ENCODE measurements at regions not wholly inside any gene's neighbourhood (a gene's known extent, or its start where the extent isn't known, plus 50 kb on each side); places are given as distances from the start of the nearest gene placed in this dataset.
"Not testable (repeated sequence)": the region's sequence is repeated elsewhere in the genome, so short reads cannot be mapped to it uniquely, and the experiment has no call there.

- no peak for DNase-seq
These were observed 1902.2 kb upstream of the C9orf72 start for GRCh38 chr9:29475471-29475870.

DNA sequence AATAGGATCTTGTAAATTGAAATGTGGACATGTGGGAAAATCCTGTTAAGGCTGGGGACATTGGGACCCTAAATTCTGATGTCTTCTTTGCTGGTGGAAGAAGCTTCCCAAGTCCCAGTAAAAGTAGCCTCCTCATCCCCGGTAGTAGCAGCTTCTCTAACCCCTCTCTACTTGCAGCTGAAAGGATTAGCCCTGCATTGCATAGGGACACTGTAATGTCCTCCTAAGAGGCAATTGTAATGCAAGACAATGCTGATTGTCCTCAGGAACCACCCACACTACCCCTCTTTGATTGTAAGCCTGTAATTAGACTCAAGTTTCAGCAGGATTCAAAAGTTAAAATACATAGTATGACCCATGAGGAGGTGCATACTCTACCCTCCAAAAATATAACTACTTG lies 1938.4 kb upstream of the C9orf72 start:
- no peak for DNase-seq

GRCh38 chr9:29514336-29514735 lies 1941.1 kb upstream of the C9orf72 start:
- DNase-seq, result no peak

- no peak for DNase-seq
These were observed 1941.6 kb upstream of the C9orf72 start for GRCh38 chr9:29514862-29515261.

- no peak for DNase-seq
These were observed 1975.2 kb upstream of the C9orf72 start for GRCh38 chr9:29548436-29548835.

DNA sequence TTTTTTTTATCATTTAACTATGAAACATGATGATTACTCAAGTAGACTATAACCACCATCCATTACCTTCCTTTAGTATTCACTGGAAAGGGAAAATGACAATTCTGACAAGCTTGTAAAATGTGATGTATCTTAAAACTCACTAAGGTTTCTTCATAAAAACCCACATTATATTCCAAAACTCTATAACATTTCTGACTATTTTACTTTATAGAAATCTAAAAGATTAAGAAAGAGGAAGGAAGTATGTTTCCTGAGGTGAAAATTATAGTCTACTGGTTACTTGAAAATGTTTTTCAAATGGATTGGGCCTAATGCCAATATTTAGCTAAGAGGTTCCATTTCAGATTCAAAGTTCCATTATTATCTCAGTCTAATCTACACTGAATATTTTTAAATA lies 1982.2 kb upstream of the C9orf72 start:
- peak; percentile 27 for DNase-seq

DNA sequence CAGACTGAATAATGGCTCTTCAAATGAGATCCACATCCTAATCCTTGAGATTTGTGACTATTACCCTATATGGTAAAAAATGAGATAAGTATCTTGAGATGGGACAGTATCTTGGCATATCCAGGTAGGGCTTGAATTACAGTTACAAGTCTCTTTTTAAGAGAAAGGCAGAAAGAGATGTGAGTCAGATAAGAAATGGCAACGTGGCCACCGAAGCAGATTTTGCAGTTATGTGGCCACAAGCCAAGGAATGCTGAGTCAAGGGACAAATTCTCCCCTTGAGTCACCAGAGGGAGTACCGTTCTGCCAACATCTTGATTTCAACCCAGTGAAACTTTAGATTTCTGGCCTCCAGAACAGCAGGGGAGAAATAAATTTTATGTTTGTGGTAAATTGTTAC lies 1983.0 kb upstream of the C9orf72 start:
- no peak for DNase-seq

- no peak for DNase-seq
These were observed 1983.5 kb upstream of the C9orf72 start for GRCh38 chr9:29556746-29557145.

DNA sequence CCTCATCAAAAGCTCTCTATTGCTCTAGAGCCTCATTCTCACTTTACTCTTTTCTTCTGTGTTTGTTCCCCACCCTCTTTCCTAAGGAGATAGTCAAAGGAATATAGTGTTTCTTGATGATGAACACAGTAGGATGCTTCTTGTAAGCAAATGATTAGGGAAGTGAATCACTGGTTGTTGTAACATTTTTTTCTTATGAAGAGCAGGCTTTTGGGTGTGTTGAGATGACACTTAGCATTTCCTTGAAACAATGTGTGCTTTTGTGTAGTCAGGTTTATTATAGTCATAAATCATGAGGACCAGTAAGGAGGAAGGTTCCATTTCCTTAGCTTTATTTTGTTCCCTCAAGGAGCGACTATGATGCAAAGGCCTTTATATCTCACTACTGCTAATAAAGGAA lies 1991.3 kb upstream of the C9orf72 start:
- DNase-seq, result no peak

GRCh38 chr9:29575219-29575618 lies 2001.9 kb upstream of the C9orf72 start:
- DNase-seq, result no peak

- no peak for DNase-seq
These were observed 2015.1 kb upstream of the C9orf72 start for GRCh38 chr9:29588361-29588760.

- DNase-seq, result no peak
These were observed 2036.0 kb upstream of the C9orf72 start for GRCh38 chr9:29609282-29609681.

- no peak for DNase-seq
These were observed 2040.5 kb upstream of the C9orf72 start for GRCh38 chr9:29613773-29614172.

DNA sequence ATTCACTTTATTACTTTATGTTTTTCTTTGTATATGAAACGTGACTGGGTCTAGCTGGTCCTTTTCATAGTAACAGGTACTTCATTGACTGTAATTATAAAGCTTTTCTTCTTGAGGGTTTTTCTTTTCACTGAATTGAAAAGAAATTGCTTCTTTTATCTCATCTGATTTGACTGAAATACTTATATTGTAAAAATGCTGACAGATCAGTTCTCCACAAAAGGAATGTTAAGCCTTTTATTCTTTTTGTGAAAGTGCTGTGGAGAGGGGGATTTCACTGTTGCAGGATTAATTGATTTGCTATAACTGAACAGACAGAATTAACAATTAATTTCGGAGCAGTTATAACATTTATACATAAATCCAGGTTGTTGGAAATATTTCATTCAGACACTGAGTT lies 2043.6 kb upstream of the C9orf72 start:
- no peak for DNase-seq

GRCh38 chr9:29625292-29625731 lies 2052.0 kb upstream of the C9orf72 start:
- no peak for DNase-seq

GRCh38 chr9:29625931-29626330 lies 2052.7 kb upstream of the C9orf72 start:
- DNase-seq, result no peak

- not testable (repeated sequence) for DNase-seq
These were observed 2055.6 kb upstream of the C9orf72 start for GRCh38 chr9:29628856-29629255.

GRCh38 chr9:29637471-29638237 lies 2064.4 kb upstream of the C9orf72 start:
- no peak for DNase-seq

GRCh38 chr9:29640507-29640906 lies 2067.2 kb upstream of the C9orf72 start:
- DNase-seq, result no peak

GRCh38 chr9:29644514-29644913 lies 2071.2 kb upstream of the C9orf72 start:
- no peak for DNase-seq

GRCh38 chr9:29647451-29647850 lies 2074.2 kb upstream of the C9orf72 start:
- no peak for DNase-seq

DNA sequence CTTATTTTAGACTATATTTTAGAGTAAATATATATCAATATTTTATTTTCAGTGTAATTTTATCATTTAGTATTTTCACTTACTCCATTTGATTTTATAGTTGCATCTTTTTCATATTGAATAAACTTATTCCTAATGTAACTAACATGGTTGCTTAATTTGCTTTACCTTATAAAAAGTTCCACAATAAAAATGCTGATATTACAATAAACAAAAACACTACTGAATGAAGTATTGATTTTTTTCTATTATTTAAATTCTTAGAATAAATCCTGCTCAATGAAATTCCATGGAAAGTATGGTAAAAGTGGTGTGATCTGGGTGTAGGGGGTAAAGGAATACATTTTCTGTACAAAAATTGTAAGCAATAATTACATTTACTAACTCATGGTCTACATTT lies 2074.9 kb upstream of the C9orf72 start:
- no peak for DNase-seq

GRCh38 chr9:29648601-29649000 lies 2075.3 kb upstream of the C9orf72 start:
- no peak for DNase-seq

DNA sequence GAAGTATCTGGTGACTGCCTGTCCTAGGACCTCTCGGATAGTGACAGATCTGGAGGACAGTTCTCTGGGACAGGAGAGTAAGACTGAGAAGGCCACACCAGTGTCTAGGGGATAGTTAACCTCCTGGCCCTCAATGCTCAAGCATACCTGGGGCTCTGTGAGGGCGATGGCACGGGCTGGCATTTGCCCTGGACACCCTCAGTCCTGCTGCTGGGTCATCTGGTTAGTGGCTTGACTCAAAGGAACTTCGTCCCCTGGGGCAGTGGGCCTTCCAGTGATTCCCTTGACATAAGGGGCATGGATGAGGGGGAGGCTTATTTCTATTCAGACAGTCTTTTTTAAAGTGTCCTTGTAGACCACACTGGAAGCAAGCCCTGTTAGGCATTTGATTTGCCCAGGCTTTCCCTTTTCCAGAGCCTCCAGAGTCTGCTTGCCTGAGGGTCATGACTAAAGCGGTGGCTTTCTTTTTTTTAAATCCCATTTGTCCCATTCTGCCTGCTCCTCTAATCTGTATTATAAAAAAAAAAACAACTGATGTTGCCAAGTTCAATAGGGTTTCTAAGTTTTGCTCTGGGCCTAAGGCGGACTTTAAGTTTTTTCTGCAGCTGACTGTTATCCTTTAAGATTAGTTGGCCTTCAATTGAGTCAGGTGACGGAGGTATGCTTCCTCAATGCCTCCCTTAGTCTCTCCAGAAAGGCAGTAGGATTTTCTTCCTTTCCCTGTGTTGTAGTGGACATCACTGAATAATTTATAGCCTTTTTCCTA lies 2083.5 kb upstream of the C9orf72 start:
- DNase-seq, result no peak

All from NCI-H1105 (cell line).